Astrocyte of the cerebellum (primary cell): ENCODE measurements at regions not wholly inside any gene's neighbourhood (a gene's known extent, or its start where the extent isn't known, plus 50 kb on each side); places are given as distances from the start of the nearest gene placed in this dataset.
"Not testable (repeated sequence)": the region's sequence is repeated elsewhere in the genome, so short reads cannot be mapped to it uniquely, and the experiment has no call there.

Experiments
- DNase-seq: peaks from one replicate; pipeline ENCODE4 v3.0.0-alpha.2; 2011; ENCODE audit warnings: low read depth
- H3K4me3 ChIP-seq: 2 replicates; pipeline ENCODE4 v1.5.1; 2011; ENCODE audit warnings: mild to moderate bottlenecking, low read depth, low read length, moderate library complexity
- in situ Hi-C: cut with HindIII; loops from 2 replicates; pipeline ENCODE4 v1.10.0; 2017; ENCODE audit warnings: low sequenced_read_pairs
- TF ChIP-seq, protein P1 (sequence below): IDR thresholded peaks from 2 replicates; pipeline ENCODE4 v1.5.1; 2012; ENCODE audit warnings: low read length, low read depth, moderate library complexity, mild to moderate bottlenecking; ENCODE audit errors: missing control alignments

GRCh38 chr10:125259651-125260050 is 99.3 kb upstream of the CTBP2 start:
- TF ChIP-seq, protein P1, sequence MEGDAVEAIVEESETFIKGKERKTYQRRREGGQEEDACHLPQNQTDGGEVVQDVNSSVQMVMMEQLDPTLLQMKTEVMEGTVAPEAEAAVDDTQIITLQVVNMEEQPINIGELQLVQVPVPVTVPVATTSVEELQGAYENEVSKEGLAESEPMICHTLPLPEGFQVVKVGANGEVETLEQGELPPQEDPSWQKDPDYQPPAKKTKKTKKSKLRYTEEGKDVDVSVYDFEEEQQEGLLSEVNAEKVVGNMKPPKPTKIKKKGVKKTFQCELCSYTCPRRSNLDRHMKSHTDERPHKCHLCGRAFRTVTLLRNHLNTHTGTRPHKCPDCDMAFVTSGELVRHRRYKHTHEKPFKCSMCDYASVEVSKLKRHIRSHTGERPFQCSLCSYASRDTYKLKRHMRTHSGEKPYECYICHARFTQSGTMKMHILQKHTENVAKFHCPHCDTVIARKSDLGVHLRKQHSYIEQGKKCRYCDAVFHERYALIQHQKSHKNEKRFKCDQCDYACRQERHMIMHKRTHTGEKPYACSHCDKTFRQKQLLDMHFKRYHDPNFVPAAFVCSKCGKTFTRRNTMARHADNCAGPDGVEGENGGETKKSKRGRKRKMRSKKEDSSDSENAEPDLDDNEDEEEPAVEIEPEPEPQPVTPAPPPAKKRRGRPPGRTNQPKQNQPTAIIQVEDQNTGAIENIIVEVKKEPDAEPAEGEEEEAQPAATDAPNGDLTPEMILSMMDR = no peak
- DNase-seq = no peak
- no peak overlapping the region for H3K4me3 ChIP-seq
- in situ Hi-C loops = no loop called here

DNA sequence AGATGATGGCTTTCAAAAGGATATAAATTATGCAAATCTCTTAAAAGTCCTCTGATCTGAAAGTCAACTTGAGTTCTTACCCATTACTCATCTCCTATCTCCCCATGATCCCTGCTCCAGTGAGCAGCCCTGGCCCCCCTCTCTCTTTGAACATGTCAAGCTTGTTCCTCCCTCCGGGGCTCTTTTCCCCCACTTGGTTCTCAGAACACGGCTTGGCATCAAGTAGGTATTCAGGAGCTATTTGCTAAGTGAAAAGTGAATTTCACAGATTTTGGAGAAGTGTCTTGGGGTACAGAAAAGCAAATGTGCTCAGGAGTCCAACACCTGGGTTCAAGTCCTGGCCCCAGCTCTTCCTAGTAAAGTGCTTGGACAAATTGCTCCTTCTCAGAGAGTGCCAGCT is 98.3 kb upstream of the CTBP2 start:
- DNase-seq = no peak
- TF ChIP-seq, protein P1 = no peak
- H3K4me3 ChIP-seq = no peak overlapping the region
- in situ Hi-C loops = no loop called here

DNA sequence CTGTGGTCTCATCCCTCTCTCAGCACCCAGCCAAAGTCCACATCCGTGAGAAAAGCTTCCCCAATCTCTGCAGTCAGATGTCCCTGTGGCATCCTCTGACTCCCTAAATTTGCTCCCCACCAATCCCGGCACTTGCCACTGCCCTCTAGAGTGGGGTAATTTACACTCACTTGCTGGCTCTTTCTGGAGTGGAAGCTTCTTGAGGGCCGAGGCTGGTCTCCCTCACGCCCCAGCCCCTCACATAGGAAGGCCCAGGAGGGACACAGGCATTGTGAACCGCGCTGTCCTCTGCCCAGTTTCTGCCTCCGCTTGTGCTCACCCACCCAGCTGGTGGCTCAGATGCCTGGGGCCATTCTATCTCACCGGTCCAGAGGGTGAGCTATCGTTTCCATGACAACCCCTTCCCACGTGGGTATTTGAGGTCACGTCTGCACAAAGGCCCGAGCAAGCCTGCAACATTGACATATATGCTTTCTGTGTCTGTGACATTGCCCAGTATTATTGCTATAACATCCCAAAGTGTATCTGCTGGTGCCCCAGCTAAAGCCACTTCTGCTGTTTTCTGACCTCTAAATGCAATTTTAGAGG is 97.3 kb upstream of the CTBP2 start:
- no peak for DNase-seq
- TF ChIP-seq, protein P1 = no peak
- H3K4me3 ChIP-seq = no peak overlapping the region
- in situ Hi-C loops = no loop called here

DNA sequence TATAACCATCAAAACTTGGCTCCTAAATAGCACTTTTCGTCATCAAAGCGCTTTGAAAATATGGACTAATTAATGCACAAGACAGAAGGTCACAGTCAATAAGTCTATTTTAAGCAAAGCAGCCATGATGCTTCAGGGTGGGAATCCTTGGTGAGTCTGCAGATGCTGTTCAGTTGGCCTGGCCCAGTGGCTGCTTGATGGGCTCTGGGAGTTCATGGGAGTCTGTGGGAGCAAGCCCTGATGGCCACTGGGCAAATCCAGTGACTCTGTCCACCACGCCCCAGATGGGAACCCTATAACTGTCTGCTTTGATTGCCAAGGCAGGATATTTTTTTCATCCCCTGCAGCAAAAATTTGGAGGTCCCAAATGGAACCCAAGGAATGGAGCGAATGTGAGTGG is 95.7 kb upstream of the CTBP2 start:
- no peak for DNase-seq
- in situ Hi-C loops = no loop called here
- TF ChIP-seq, protein P1 = no peak
- no peak overlapping the region for H3K4me3 ChIP-seq

- TF ChIP-seq, protein P1 = no peak
- in situ Hi-C loops = no loop called here
- H3K4me3 ChIP-seq = no peak overlapping the region
- DNase-seq = no peak
Measured at GRCh38 chr10:125252937-125253336, 92.6 kb upstream of the CTBP2 start.

GRCh38 chr10:125250834-125251233 is 90.5 kb upstream of the CTBP2 start:
- DNase-seq, in situ Hi-C loops, H3K4me3 ChIP-seq: not testable (repeated sequence)

DNA sequence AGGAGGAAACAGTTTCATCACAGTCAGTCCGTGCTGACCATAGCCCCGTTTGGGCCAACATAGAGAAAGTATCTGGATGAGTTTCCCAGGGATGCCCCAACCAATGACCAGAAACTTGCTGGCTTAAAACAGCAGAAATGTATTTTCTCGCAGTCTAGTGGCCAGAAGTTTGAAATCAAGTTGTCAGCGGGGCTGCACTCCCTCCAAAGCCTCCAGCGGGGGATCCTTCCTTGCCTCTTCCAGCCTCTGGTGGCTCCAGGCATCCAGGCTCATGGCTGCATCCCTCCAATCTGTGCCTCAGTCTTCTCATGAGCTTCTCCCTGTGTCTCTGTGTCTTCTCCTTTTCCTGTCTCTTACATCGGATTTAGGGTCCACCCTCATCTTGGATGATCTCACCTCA is 89.6 kb upstream of the CTBP2 start:
- in situ Hi-C loops = no loop called here
- TF ChIP-seq, protein P1 = no peak
- H3K4me3 ChIP-seq = no peak overlapping the region
- DNase-seq = no peak
